Activated naive CD8-positive, alpha-beta T cell treated with anti-CD3 and anti-CD28 coated beads, Interleukin-2, amount 10 ng/mL, durations not matched to agents 7 days and 5 days (primary cell): ENCODE measurements at regions not wholly inside any gene's neighbourhood (a gene's known extent, or its start where the extent isn't known, plus 50 kb on each side); places are given as distances from the start of the nearest gene placed in this dataset.
"Not testable (repeated sequence)": the region's sequence is repeated elsewhere in the genome, so short reads cannot be mapped to it uniquely, and the experiment has no call there.

Experiments
- ATAC-seq: fragments of 150-1000 bp; cut with Tn5 transposase; one replicate; pipeline ENCODE4 v1.10.0; 2021; ENCODE audit warnings: low read depth, moderate library complexity
- POLR2A ChIA-PET: fragments of 350-600 bp; sonication (Branson Sonifier 250); formaldehyde crosslinking; loops from one replicate; lab custom pipeline; 2021; ENCODE audit warnings: antibody characterized with exemption; lab: Charles Lee
- DNase-seq: peaks from one replicate; pipeline ENCODE4 v3.0.0; 2021
- H3K27ac Mint-ChIP-seq: one replicate; pipeline ENCODE4 v1.8.0; 2022; ENCODE audit warnings: mild to moderate bottlenecking, mixed read lengths
- H3K27me3 Mint-ChIP-seq: one replicate; pipeline ENCODE4 v1.8.0; 2022; ENCODE audit warnings: mild to moderate bottlenecking, moderate library complexity, mixed read lengths
- H3K36me3 Mint-ChIP-seq: one replicate; pipeline ENCODE4 v1.8.0; 2021; ENCODE audit warnings: mild to moderate bottlenecking, mixed read lengths
- H3K4me1 Mint-ChIP-seq: one replicate; pipeline ENCODE4 v1.8.0; 2021; ENCODE audit warnings: mixed read lengths
- H3K4me3 Mint-ChIP-seq: one replicate; pipeline ENCODE4 v1.8.0; 2022; ENCODE audit warnings: mild to moderate bottlenecking, moderate library complexity, mixed read lengths
- H3K9me3 Mint-ChIP-seq: one replicate; pipeline ENCODE4 v1.8.0; 2021; ENCODE audit warnings: mixed read lengths

- H3K36me3 Mint-ChIP-seq = no peaks in the 10 kb centered on the region
- peaks cover 26% of the 10 kb centered on the region for H3K27me3 Mint-ChIP-seq
- ATAC-seq = no peak
- POLR2A ChIA-PET = no interaction called here
- no peaks in the 10 kb centered on the region for H3K4me1 Mint-ChIP-seq
- no peak overlapping the region for H3K4me3 Mint-ChIP-seq
- no peak for DNase-seq
- H3K27ac Mint-ChIP-seq = no peak overlapping the region
- H3K9me3 Mint-ChIP-seq = no peaks in the 10 kb centered on the region
Observed at GRCh38 chr20:56736285-56736857, 107.3 kb downstream of the TFAP2C start.

- H3K27ac Mint-ChIP-seq, H3K27me3 Mint-ChIP-seq, H3K36me3 Mint-ChIP-seq, H3K4me3 Mint-ChIP-seq, ATAC-seq, H3K9me3 Mint-ChIP-seq, POLR2A ChIA-PET, DNase-seq, H3K4me1 Mint-ChIP-seq: not testable (repeated sequence)
Observed at GRCh38 chr20:56744325-56744821, 115.3 kb downstream of the TFAP2C start.

- H3K36me3 Mint-ChIP-seq = no peaks in the 10 kb centered on the region
- H3K27me3 Mint-ChIP-seq = peaks cover 20% of the 10 kb centered on the region
- ATAC-seq (no peak), DNase-seq (no peak)
- H3K27ac Mint-ChIP-seq = no peak overlapping the region
- H3K4me1 Mint-ChIP-seq = no peaks in the 10 kb centered on the region
- no peaks in the 10 kb centered on the region for H3K9me3 Mint-ChIP-seq
- POLR2A ChIA-PET = no interaction called here
- no peak overlapping the region for H3K4me3 Mint-ChIP-seq
Observed at GRCh38 chr20:56748476-56749377, 119.6 kb downstream of the TFAP2C start.

GRCh38 chr20:56750430-56750829 lies 121.3 kb downstream of the TFAP2C start:
- no peak overlapping the region for H3K4me3 Mint-ChIP-seq
- no peak overlapping the region for H3K27ac Mint-ChIP-seq
- ATAC-seq = no peak
- H3K9me3 Mint-ChIP-seq = no peaks in the 10 kb centered on the region
- no peaks in the 10 kb centered on the region for H3K4me1 Mint-ChIP-seq
- peaks cover 20% of the 10 kb centered on the region for H3K27me3 Mint-ChIP-seq
- DNase-seq = no peak
- POLR2A ChIA-PET = no interaction called here
- H3K36me3 Mint-ChIP-seq = no peaks in the 10 kb centered on the region

GRCh38 chr20:56752274-56752673 lies 123.2 kb downstream of the TFAP2C start:
- Mint-ChIP-seq H3K4me3 (no peak overlapping the region), H3K36me3 (no peaks in the 10 kb centered on the region), H3K27ac (no peak overlapping the region), H3K27me3 (peaks cover 23% of the 10 kb centered on the region), H3K9me3 (no peaks in the 10 kb centered on the region), H3K4me1 (no peaks in the 10 kb centered on the region)
- ATAC-seq (no peak), DNase-seq (no peak)
- POLR2A ChIA-PET = no interaction called here

GRCh38 chr20:56755201-56755600 lies 126.1 kb downstream of the TFAP2C start:
- ATAC-seq = no peak
- POLR2A ChIA-PET = no interaction called here
- no peaks in the 10 kb centered on the region for H3K36me3 Mint-ChIP-seq

GRCh38 chr20:56756658-56757057 lies 127.6 kb downstream of the TFAP2C start:
- H3K27me3 Mint-ChIP-seq, H3K4me3 Mint-ChIP-seq, POLR2A ChIA-PET, DNase-seq, H3K36me3 Mint-ChIP-seq, H3K27ac Mint-ChIP-seq, H3K9me3 Mint-ChIP-seq, ATAC-seq, H3K4me1 Mint-ChIP-seq: not testable (repeated sequence)

More at GRCh38 chr20:56755201-56755600, 126.1 kb downstream of the TFAP2C start:
- Mint-ChIP-seq H3K27ac (no peak overlapping the region), H3K27me3 (peaks cover 15% of the 10 kb centered on the region), H3K4me1 (no peaks in the 10 kb centered on the region), H3K4me3 (no peak overlapping the region), H3K9me3 (no peaks in the 10 kb centered on the region)
- DNase-seq = no peak

- Mint-ChIP-seq H3K36me3 (no peaks in the 10 kb centered on the region), H3K9me3 (no peaks in the 10 kb centered on the region), H3K4me3 (no peak overlapping the region), H3K4me1 (no peaks in the 10 kb centered on the region), H3K27me3 (peaks cover 3% of the 10 kb centered on the region), H3K27ac (no peak overlapping the region)
- POLR2A ChIA-PET = no interaction called here
- ATAC-seq = no peak
- no peak for DNase-seq
Observed at GRCh38 chr20:56758706-56759105, 129.6 kb downstream of the TFAP2C start.

GRCh38 chr20:56759741-56760278 lies 130.7 kb downstream of the TFAP2C start:
- Mint-ChIP-seq H3K27ac (no peak overlapping the region), H3K4me1 (no peaks in the 10 kb centered on the region), H3K4me3 (no peak overlapping the region), H3K36me3 (no peaks in the 10 kb centered on the region), H3K27me3 (peaks cover 3% of the 10 kb centered on the region), H3K9me3 (no peaks in the 10 kb centered on the region)
- POLR2A ChIA-PET = no interaction called here
- ATAC-seq (no peak), DNase-seq (no peak)

GRCh38 chr20:56760610-56761009 lies 131.5 kb downstream of the TFAP2C start:
- Mint-ChIP-seq H3K27ac (no peak overlapping the region), H3K36me3 (no peaks in the 10 kb centered on the region), H3K27me3 (peaks cover 3% of the 10 kb centered on the region), H3K4me1 (no peaks in the 10 kb centered on the region), H3K4me3 (no peak overlapping the region), H3K9me3 (no peaks in the 10 kb centered on the region)
- DNase-seq (no peak), ATAC-seq (no peak)
- POLR2A ChIA-PET = no interaction called here

GRCh38 chr20:56761393-56761792 lies 132.3 kb downstream of the TFAP2C start:
- POLR2A ChIA-PET = no interaction called here
- Mint-ChIP-seq H3K9me3 (no peaks in the 10 kb centered on the region), H3K36me3 (no peaks in the 10 kb centered on the region), H3K4me3 (no peak overlapping the region), H3K27ac (no peak overlapping the region), H3K27me3 (peaks cover under 1% of the 10 kb centered on the region), H3K4me1 (no peaks in the 10 kb centered on the region)
- ATAC-seq = no peak
- DNase-seq = no peak

- POLR2A ChIA-PET = no interaction called here
- Mint-ChIP-seq H3K36me3 (no peaks in the 10 kb centered on the region), H3K4me1 (no peaks in the 10 kb centered on the region), H3K9me3 (no peaks in the 10 kb centered on the region), H3K4me3 (no peak overlapping the region), H3K27me3 (no peaks in the 10 kb centered on the region), H3K27ac (no peak overlapping the region)
- ATAC-seq = no peak
- DNase-seq = no peak
Observed at GRCh38 chr20:56762401-56762800, 133.3 kb downstream of the TFAP2C start.

- no peak overlapping the region for H3K27ac Mint-ChIP-seq
- H3K4me1 Mint-ChIP-seq = no peaks in the 10 kb centered on the region
- H3K27me3 Mint-ChIP-seq = no peaks in the 10 kb centered on the region
- DNase-seq (no peak), ATAC-seq (no peak)
- H3K36me3 Mint-ChIP-seq = no peaks in the 10 kb centered on the region
- H3K9me3 Mint-ChIP-seq = no peaks in the 10 kb centered on the region
- POLR2A ChIA-PET = no interaction called here
- no peak overlapping the region for H3K4me3 Mint-ChIP-seq
Observed at GRCh38 chr20:56762829-56763228, 133.7 kb downstream of the TFAP2C start.

GRCh38 chr20:56764671-56765070 lies 135.6 kb downstream of the TFAP2C start:
- peaks cover 1% of the 10 kb centered on the region for H3K9me3 Mint-ChIP-seq
- H3K4me1 Mint-ChIP-seq = no peaks in the 10 kb centered on the region
- no peaks in the 10 kb centered on the region for H3K36me3 Mint-ChIP-seq
- POLR2A ChIA-PET = no interaction called here
- H3K27ac Mint-ChIP-seq = no peak overlapping the region
- no peak for ATAC-seq
- no peak for DNase-seq
- no peaks in the 10 kb centered on the region for H3K27me3 Mint-ChIP-seq
- H3K4me3 Mint-ChIP-seq = no peak overlapping the region
